ENCODE measurements at regions not wholly inside any gene's neighbourhood (a gene's known extent, or its start where the extent isn't known, plus 50 kb on each side); places are given as distances from the start of the nearest gene placed in this dataset.

- no peak for TF ChIP-seq NFXL1 (IDR thresholded peaks at IDR 0.05; ENCODE audit: borderline replicate concordance)
These were observed 115.2 kb upstream of the MDFIC start (continued) for GRCh38 chr7:114806590-114807162.

DNA sequence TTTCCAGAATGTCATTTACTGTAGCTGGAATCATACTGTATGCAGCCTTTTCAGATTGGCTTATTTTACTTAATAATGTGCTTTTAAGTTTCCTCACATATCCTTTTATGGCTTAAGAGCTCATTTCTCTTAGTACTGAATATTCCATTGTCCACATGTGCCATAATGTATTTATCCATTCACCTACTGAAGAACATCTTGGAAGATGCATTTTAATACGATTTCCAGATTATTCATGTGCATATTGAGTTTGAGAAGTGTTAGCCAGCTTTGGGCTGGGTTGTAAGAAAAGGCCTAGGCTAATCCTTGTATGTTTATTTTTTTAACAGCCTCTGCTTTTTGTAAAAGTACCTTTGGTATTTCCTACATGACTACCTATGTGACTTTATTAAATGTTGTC lies 109.3 kb upstream of the MDFIC start:
- POLR2A ChIA-PET = no interaction called here
- no TSS peak for BruUV-seq (replicated peaks)
- no peaks in the 10 kb centered on the region for H3K79me2 ChIP-seq (ENCODE audit: control insufficient read depth, insufficient read depth, low read length)
- TF ChIP-seq GABPA (IDR thresholded peaks at IDR 0.05; ENCODE audit: low read depth) (no peak), SUPT20H (IDR thresholded peaks at IDR 0.05; ENCODE audit: borderline replicate concordance, control insufficient read depth, low read depth, low read length) (no peak), SIN3A (IDR thresholded peaks at IDR 0.05; ENCODE audit: low read depth, low read length) (no peak), ZNF24 (IDR thresholded peaks at IDR 0.05) (no peak), SMAD1 (IDR thresholded peaks at IDR 0.05; ENCODE audit: low read depth, partially characterized antibody) (no peak), IRF4 (IDR thresholded peaks at IDR 0.05; ENCODE audit: low read depth, low read length) (no peak), CHD4 (IDR thresholded peaks at IDR 0.05) (no peak), JUND (IDR thresholded peaks at IDR 0.05; ENCODE audit: low read depth, low read length) (no peak), LARP7 (IDR thresholded peaks at IDR 0.05) (no peak), PAX5 (IDR thresholded peaks at IDR 0.05; ENCODE audit: borderline replicate concordance, low read depth, low read length) (no peak), SMAD5 (IDR thresholded peaks at IDR 0.05; ENCODE audit: low read depth) (no peak), E4F1 (IDR thresholded peaks at IDR 0.05; ENCODE audit: borderline replicate concordance, partially characterized antibody) (no peak), FOXM1 (IDR thresholded peaks at IDR 0.05; ENCODE audit: low read depth, low read length) (no peak)
- TF ChIP-seq, protein P1, sequence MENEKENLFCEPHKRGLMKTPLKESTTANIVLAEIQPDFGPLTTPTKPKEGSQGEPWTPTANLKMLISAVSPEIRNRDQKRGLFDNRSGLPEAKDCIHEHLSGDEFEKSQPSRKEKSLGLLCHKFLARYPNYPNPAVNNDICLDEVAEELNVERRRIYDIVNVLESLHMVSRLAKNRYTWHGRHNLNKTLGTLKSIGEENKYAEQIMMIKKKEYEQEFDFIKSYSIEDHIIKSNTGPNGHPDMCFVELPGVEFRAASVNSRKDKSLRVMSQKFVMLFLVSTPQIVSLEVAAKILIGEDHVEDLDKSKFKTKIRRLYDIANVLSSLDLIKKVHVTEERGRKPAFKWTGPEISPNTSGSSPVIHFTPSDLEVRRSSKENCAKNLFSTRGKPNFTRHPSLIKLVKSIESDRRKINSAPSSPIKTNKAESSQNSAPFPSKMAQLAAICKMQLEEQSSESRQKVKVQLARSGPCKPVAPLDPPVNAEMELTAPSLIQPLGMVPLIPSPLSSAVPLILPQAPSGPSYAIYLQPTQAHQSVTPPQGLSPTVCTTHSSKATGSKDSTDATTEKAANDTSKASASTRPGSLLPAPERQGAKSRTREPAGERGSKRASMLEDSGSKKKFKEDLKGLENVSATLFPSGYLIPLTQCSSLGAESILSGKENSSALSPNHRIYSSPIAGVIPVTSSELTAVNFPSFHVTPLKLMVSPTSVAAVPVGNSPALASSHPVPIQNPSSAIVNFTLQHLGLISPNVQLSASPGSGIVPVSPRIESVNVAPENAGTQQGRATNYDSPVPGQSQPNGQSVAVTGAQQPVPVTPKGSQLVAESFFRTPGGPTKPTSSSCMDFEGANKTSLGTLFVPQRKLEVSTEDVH (IDR thresholded peaks at IDR 0.05; ENCODE audit: low read depth, partially characterized antibody) = no peak
- TF ChIP-seq, protein P2, sequence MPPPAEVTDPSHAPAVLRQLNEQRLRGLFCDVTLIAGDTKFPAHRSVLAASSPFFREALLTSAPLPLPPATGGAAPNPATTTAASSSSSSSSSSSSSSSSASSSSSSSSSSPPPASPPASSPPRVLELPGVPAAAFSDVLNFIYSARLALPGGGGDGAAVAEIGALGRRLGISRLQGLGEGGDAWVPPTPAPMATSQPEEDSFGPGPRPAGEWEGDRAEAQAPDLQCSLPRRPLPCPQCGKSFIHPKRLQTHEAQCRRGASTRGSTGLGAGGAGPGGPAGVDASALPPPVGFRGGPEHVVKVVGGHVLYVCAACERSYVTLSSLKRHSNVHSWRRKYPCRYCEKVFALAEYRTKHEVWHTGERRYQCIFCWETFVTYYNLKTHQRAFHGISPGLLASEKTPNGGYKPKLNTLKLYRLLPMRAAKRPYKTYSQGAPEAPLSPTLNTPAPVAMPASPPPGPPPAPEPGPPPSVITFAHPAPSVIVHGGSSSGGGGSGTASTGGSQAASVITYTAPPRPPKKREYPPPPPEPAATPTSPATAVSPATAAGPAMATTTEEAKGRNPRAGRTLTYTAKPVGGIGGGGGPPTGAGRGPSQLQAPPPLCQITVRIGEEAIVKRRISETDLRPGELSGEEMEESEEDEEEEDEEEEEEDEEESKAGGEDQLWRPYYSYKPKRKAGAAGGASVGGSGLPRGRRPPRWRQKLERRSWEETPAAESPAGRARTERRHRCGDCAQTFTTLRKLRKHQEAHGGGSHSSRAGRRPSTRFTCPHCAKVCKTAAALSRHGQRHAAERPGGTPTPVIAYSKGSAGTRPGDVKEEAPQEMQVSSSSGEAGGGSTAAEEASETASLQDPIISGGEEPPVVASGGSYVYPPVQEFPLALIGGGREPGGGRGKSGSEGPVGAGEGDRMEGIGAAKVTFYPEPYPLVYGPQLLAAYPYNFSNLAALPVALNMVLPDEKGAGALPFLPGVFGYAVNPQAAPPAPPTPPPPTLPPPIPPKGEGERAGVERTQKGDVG (CRISPR knock-in tag; IDR thresholded peaks at IDR 0.05) = no peak
- H3K4me1 ChIP-seq (ENCODE audit: control insufficient read depth, insufficient read depth, low read length) = no peaks in the 10 kb centered on the region
- in situ Hi-C loops (cut with MboI) = no loop called here
- no peak overlapping the region for H3K9ac ChIP-seq (ENCODE audit: control insufficient read depth, insufficient read depth, low read length)
- H2AFZ ChIP-seq (ENCODE audit: control insufficient read depth, low read depth, low read length) = no peak overlapping the region
- SMC1A ChIA-PET (ENCODE audit: uncharacterized antibody, unreplicated experiment) = interaction anchor here (0.7 to 3.0 kb wide), 3 partner anchors 14 to 117 kb away, joined by 3 to 10 read pairs (median 4); no protein-coding TSS in a partner anchor
- ATAC-seq = no peak
- CTCF ChIA-PET = interaction anchor here (1.6 kb wide), 1 partner anchor 404 kb away, joined by 3 read pairs; no protein-coding TSS in a partner anchor
- intact Hi-C loops (cut with micrococcal nuclease; ENCODE audit: unreplicated experiment) = no loop called here
- no peak overlapping the region for H3K27ac ChIP-seq (ENCODE audit: control insufficient read depth, insufficient read depth)
- H4K20me1 ChIP-seq (ENCODE audit: control insufficient read depth, insufficient read depth) = no peaks in the 10 kb centered on the region
- 0% methylated on average over 1 of the region's 1 CpG for WGBS (ENCODE audit: insufficient coverage, insufficient replicate concordance, low lambda C conversion rate, missing lambda C conversion rate)
- no peak for DNase-seq (ENCODE audit: low read depth, low spot score)
- no peak for FAIRE-seq
- no peaks in the 10 kb centered on the region; the same call in 2 of the 3 replicates for H3K9me3 ChIP-seq (replicated peaks; ENCODE audit: control insufficient read depth, insufficient read depth, low read length)
- no peaks in the 10 kb centered on the region for H3K27me3 ChIP-seq (replicated peaks in 1 of 2; ENCODE audit: control insufficient read depth in 2 of 2, insufficient read depth in 2 of 2, low read length in 1 of 2)
- no peak overlapping the region for H3K4me3 ChIP-seq
- H3K4me2 ChIP-seq (ENCODE audit: control insufficient read depth, insufficient read depth) = no peak overlapping the region
- no peaks in the 10 kb centered on the region for H3K36me3 ChIP-seq (ENCODE audit: control insufficient read depth in 2 of 2, insufficient read depth in 2 of 2, low read length in 1 of 2)
- RAD21 ChIA-PET (ENCODE audit: unreplicated experiment) = no interaction called here

Data from GM12878 (cell line).